HG03520 (cell line): ENCODE measurements at regions not wholly inside any gene's neighbourhood (a gene's known extent, or its start where the extent isn't known, plus 50 kb on each side); places are given as distances from the start of the nearest gene placed in this dataset.
"Not testable (repeated sequence)": the region's sequence is repeated elsewhere in the genome, so short reads cannot be mapped to it uniquely, and the experiment has no call there.

ENCODE experiments used
- ATAC-seq: cut with Tn5 transposase; IDR thresholded peaks from one replicate; pipeline ENCODE4 v1.9.1; 2021; ENCODE audit warnings: mild to moderate bottlenecking, moderate library complexity; ENCODE audit not compliant: unreplicated experiment

DNA sequence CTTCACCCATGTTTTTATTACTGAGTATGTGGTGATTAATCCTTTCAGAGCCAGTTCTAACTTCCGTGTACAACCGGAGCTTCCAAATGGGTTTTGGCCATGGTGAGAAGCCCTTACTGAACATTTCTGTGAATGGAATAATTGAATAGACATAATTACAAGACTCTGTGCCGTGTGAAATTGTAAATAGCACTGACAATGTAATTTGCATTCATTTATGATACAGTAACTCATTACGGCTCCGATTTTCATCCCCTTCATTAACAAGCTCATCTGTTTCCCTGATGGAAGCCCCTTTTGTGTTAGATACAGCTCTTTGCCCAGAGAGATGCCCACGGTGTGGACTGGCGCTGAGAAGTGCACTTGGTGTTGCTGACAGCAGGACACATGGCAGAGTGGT lies 891.0 kb downstream of the AACS start:
- ATAC-seq = no peak

DNA sequence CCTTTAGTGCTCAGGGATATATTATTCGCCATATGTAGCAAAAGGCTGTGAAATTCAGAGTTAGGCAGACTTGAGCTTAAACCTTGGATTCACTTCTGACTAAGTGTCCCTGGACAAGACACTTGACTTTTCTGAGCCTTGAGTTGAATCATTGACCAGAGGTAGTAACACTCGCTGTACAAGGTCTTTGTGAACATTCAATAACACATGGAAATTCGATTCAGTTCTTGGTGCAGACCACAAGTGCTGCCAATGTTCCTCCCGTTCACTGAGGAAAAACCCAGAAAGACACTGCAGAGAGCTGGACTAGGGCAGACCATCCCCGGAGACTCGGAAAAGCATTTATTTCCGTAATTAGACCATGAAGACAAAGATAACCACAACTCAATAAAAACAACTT lies 901.4 kb downstream of the AACS start:
- no peak for ATAC-seq

DNA sequence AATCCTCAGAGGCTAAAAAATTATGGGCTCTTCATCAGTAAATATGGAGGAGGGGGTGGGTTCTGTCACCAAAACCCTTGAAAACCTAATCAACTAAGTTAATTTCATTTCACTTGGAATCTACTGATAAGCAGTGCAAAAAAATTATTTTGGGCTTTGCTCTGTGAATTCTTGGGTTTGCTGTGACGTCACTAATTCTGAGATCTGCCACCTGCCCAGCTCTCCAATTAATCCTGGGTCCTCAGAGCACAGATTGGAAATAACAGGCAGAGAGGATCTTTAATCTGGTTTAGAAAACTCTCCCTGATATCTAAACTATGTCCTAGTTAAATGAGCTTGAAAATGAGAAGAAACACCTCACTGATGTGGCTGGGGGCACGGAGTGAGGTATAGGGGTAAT lies 903.2 kb downstream of the AACS start:
- no peak for ATAC-seq

DNA sequence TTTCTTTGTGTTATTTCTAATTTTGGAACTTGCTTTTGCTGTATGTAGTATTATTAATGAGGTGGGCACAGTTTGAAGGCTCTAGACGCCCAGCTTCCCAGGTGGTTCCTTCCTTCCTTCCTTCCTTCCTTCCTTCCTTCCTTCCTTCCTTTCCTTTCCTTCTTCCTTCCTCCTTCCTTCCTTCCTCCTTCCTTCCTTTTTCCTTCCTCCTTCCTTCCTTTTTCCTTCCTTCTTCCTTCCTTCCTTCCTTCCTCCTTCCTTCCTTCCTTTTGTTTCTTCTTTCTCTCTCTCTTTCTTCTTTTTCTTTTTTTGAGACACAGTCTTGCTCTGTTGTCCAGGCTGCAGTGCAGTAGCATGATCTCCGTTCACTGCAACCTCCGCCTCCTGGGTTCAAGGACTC lies 906.7 kb downstream of the AACS start:
- no peak for ATAC-seq

DNA sequence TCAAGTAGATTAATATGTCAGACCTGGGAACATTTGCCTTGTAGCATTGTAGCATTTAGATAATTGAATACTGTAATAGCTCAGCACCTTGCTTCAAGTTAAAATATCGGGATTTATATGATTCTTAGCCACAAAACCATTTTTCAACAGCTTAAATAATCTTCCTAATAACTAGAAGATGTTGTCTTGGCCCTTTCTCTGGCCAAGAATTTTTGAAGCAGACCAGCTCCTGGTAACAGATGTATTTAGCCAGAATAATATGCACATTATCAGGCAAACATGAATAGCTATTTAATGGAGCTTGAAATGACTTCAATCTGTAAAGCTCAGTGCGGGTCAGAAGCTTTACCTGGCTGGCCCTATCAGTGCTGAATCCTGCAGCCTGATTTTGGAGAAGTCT lies 913.1 kb downstream of the AACS start:
- no peak for ATAC-seq

DNA sequence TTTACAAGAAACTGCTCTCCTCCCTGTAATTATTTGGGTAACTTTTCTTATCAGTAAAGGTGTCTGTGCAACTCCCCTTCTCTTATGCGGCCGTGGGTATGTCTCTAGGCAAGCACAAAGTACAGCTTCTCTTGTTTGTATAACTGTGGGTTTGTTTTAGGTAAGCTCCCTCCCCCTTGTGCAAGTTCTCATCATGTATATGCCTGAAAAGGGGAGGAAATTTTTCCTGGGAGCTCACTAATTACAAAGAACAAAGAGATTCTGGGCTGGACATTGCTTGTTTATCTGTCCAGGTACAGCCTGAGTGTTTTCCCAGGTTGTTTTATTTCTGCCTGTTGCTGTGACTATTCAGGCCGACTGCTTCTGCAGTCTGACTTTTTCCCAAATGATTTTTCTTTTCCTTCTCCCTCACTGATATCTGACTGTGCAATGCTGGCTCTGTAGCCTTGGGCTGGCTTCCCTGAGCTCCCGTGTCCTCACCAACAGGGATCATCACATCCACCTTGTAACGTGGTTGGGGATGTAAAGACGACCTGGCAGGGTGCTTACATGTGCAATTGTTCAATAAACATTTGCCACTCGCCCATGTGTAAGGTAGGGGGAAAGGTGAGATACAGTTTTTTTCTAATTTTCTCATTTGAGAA lies 916.5 kb downstream of the AACS start:
- ATAC-seq = no peak

DNA sequence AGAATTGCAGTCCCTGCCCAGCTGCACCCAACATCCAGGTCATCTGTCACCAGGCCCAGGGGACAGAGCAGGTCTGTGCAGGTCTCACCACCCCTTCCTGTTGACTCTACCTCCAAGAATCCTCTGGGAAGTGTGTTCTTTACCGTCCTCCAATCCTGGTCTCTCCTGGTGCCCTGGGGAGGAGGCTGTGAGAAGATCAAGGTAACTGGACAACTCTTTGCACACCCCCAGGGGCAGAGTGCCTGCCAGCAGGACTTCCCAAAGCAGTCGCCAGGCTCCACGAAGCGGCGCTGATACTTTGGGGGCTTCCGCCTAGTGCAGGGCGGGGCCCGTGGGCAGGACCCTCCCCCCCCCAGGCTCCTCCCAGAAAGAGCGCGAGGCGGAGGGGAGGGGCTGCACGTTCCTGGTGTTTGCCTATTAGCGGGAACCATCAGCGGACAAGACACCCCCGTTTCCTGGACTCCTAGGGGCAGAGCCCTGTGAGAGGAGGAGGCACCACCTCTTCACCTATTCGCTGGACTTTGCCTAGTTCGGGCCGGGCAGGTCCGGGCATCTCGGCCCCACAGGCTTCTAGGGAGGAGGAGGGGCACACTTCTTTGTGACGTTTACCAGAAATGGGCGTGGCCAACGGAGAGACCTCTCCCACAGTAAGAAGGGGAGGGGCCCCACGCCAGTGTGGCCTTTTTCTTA lies 918.0 kb downstream of the AACS start:
- ATAC-seq = no peak

DNA sequence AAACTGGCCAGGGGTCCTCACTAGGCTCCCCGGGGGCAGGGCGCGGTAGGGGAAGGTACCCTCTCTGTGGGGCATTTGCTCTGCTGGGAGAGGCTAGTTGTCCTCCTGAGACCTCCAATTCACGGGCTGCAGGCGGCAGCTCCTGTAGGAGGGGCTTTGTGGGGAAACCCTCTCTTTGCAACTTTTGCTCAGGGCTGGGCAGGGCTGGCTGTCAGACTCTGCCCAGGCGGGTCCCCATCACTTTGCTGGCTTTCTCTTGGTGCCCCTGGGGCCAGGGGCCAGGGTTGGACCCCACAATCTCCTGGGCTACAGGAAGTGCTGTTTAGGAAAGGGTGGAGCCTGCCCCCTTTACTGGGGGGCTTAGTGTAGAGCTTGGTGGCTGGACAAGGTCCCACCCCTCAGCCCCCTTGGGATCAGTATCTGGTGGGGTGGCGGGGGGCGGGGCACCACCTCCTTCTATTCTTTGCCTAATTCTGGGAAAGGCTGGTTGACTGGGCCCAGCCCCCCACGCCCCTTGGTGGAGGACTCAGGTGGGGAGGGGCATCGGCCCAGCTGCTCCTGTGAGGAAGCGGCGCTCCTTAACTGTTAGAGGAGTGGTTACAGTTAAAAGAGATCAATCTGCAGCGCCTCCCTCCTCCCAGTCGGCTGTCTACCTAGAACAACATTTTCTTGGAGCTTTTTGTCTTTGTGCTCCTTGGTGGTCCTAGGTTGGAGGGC lies 918.7 kb downstream of the AACS start:
- ATAC-seq = no peak

DNA sequence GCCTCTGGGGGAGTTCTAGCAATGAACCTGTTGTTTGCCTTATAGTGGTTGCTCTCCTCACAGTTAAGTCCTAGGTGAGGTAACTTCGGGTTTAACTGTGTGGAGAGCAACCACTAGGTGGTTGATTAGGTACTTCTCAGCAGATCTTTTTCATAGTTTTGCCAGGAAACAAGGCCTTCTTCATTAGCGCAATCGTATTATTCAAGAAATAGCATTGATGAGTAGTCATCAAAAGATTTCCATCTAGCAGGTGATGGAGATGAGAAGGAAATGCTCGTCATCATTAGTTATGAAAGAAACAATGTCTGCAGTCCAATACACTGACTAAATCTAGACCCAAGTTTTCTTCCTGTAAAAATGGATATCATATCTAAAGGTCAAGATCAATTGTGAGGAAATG lies 923.3 kb downstream of the AACS start:
- ATAC-seq = no peak

DNA sequence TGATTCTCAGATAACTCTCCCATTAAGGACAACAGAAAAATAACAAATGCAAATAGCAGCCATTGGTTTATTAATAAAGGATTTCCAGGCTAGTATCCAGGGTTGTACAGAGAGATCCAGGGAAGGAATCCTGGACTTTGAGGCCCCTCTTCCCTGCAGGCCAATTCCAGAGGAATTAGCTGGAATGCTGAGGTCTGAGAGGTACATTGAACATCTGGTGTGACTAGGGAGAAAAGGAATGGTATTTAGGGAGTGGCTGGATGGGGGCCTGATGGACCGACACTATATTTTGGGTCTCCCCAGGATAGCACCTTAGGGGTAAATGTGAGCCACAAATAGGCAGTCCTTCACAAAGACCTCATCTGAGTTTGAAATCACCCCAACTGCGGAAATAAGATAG lies 924.5 kb downstream of the AACS start:
- no peak for ATAC-seq

DNA sequence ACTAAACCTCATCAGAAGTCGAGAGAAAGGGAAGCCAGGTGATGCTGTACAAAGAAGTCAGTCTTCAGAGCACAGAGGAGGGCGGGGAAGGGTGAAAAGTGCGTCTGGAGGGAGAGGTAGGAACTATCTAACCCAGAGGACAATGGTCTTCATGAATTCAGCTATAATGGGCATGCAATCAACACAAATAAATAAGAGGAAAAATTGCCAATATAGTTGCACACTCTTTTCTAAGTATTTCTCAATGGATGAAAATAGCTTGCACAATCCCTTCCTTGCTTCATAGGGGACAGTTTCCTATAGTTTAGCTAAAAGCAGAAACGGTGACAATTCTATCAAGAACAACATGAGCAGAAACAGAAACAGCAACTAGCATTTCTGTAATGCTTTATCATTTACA lies 931.2 kb downstream of the AACS start:
- no peak for ATAC-seq

DNA sequence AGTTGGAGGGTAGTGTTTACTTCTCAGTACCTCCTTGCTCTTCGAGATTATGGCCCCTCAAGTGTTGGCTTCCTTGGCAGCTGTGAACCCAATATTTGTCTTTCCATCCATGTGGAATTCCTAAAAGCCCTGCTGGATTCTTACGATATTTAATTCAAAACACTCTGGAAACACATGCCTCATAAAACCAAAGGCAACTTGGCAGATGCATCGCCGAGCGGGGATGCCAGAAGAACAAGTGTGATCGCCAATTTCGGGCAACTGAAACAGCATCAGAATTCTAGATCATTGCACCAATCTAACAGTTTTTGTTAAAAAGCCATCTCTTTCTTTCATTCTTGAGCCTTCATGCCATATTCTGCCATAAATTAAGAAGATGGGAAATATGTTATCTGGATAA lies 934.4 kb downstream of the AACS start:
- ATAC-seq = no peak

DNA sequence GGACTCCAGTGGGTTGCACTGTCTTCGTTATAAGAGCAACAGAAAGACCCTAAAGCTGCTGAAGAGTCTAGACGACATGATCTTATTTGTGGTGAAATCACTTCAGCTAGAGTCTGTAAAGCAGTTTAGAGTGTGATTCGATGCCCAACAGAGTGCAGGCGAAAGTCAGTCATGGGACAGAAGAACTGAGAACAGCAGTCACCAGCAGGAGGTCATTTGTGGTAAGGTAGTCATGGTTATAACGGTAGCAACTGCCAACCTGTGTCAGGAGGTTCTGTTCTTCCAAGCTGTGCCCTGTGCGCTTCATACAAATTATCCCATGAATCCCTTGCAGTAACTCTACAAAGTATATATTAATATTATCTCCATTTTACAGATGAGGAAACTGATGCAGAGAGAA lies 954.1 kb downstream of the AACS start:
- ATAC-seq = no peak

DNA sequence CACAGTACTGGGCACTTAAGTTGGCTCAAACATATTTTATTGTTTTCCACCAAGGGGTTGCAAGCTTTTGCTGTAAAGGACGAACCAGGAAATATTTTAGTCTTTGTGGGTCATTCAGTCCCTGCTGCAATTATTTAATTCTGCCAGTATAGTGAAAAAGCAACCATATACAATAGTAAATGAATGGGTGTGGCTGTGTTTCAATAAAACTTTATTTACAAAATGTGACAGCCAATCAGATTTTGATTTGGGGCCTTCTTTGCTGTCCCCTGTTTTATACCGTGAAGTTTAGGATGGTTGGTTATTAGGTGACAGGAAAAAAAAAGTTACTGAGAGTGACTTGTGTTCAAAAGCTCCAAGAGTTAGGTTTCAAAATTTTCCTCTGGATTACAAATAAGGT lies 956.4 kb downstream of the AACS start:
- no peak for ATAC-seq

DNA sequence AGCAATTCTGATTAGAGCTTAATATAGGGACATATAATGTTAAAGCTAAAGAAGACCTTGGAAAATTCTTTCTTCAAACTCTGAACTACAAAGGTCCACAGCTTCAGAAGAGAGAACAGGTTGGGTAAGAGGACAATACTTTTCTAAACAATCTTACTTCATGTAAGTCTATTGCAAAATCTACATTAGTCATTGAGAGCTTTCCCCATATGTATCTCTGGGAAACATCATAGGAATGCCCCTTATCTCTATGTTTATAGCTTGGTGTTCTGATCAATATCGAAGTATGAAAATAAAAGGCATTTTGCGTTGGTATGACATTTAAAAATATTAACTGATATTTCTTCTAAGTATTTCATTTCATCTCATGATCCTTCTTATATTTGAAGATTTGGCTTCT lies 962.6 kb downstream of the AACS start:
- no peak for ATAC-seq

DNA sequence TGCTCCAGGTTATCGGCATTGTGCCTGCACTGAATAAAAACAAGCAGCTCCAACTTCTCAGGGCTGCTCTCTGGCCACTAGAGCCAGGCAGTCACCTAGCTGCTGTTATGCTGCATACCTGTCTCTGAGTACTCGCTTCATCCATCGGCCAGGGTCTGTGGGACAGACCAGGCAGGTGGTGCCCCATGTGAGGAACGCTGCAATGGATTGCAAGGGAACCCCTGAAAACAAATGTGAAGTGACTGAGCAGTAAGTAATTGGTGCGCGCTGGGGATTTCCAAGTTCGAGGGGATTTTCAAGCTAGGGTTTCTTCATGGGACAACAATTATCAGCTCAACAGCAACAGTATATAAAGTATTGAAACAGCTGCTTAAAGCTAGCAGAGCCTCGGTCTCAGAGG lies 965.3 kb downstream of the AACS start:
- ATAC-seq = no peak

DNA sequence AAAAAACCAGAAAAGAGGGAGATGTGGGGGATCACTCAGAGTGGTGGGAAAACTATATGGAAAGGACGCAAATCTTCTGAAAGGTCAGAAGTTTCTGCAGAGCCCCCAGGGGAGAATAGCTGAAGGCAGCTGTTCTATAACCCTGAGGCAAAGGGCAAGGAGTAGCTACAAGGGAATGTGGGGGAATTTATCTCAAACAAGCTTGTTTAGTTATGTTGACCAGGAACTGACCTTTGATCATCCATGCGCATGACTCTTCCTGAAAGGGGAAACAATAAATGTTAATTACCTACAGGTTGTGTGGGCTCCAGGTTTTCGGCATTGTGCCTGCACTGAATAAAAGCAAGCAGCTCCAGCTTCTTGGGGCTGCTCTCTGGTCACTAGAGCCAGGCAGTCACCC lies 968.5 kb downstream of the AACS start:
- no peak for ATAC-seq

DNA sequence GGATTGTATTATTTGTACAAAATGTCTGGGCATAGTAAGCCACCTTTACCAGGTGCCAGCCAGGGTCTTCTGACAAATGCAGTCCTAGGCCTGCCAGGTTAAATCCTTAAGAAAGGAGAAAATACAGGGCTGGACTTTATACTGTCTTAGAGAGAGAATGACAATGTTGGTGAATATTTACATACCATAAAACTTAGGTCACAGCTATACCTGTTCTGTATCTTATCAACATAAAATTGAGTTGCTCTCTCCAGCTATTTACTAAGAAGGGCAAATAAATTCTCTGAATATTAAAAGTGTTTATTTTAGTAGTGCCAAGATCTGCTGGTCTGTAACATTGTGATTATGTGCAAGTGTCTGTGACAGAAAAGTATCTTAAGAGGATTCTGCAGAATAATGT lies 971.1 kb downstream of the AACS start:
- no peak for ATAC-seq

DNA sequence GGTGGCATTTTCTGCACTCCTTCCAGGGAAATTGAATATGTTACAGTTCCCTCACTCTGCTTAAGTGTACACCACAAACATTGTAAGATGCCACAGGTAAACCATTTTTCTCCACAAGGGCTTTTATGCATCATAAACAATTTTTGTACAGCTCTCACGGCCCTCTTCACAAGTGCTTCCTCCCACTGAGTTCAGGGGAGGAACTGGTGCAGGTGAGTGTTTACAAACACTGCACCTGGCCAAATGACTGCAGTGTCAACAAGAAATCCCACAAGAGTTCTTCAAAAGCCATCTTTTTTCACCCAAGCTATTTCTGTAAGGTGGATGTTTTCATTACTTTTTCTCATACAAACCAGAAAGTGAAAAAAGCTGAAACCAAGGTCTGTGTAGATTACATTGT lies 973.2 kb downstream of the AACS start:
- ATAC-seq = no peak

DNA sequence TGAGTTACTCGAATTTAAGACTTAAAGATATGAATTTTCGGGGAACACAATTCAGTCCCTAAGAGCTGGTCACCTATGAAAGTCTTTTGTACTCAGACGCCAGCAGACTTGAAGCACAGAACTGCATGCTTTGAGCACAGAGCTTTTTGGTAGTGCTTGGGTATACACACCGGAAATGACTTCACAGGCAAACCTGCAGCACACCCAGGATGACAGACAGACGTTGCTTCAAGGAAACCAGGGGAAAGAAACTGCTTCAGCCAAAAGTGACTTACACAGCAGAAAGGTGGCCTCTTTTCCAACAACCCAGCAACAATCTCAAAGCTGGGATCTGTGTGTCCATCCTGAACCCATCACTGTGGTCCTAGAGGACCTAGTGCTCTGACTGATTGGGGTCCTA lies 975.1 kb downstream of the AACS start:
- no peak for ATAC-seq

DNA sequence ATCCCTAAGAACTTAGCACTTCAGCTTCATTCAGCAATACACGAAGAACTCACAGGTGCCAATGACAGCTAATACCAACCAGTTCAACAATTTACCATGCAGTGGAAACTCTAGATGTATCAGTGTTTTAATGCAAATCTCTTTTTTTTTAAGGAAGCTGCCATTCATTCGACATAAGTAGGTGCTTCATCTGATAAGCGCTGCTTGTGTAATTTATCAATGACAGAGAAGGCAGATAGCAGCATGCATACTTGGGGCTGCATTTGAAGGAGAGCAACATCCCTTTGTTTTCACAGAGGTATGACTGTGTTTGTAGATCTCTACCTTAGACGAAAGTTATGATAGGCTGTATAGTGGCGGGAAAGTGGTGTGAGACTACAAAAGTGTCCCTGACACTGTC lies 977.1 kb downstream of the AACS start:
- ATAC-seq = no peak

DNA sequence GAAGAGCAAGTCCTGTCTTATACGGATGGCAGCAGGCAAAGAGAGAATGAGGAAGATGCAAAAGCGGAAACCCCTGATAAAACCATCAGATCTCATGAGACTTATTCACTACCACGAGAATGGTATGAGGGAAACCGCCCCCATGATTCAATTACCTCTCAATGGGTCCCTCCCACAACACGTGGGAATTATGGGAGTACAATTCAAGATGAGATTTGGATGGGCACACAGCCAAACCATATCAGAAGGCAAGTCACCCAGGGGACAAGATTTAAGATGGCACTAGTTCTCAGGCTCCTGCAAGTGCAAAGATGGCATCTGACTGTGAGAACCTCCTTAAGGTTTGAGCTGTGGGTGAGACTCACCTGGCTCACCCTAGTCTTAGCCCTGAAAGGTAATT lies 984.3 kb downstream of the AACS start:
- ATAC-seq = not testable (repeated sequence)
